ENCODE measurements at regions not wholly inside any gene's neighbourhood (a gene's known extent, or its start where the extent isn't known, plus 50 kb on each side); places are given as distances from the start of the nearest gene placed in this dataset.

GRCh38 chr11:128407962-128408361 is 179.4 kb downstream of the ETS1 start:
- FAIRE-seq, result no peak

- no peak for FAIRE-seq
These were observed 181.4 kb downstream of the ETS1 start for GRCh38 chr11:128405714-128406662.

GRCh38 chr11:128405112-128405511 is 182.2 kb downstream of the ETS1 start:
- no peak for FAIRE-seq

GRCh38 chr11:128404437-128404836 is 182.9 kb downstream of the ETS1 start:
- FAIRE-seq, result no peak

- FAIRE-seq, result no peak
These were observed 186.8 kb downstream of the ETS1 start for GRCh38 chr11:128400382-128401203.

- FAIRE-seq, result no peak
These were observed 187.9 kb downstream of the ETS1 start for GRCh38 chr11:128399251-128400121.

- FAIRE-seq, result no peak
These were observed 188.7 kb downstream of the ETS1 start for GRCh38 chr11:128398517-128399250.

- no peak for FAIRE-seq
These were observed 190.0 kb downstream of the ETS1 start for GRCh38 chr11:128397362-128397761.

- FAIRE-seq, result no peak
These were observed 192.8 kb downstream of the ETS1 start for GRCh38 chr11:128394431-128395089.

- FAIRE-seq, result no peak
These were observed 195.1 kb downstream of the ETS1 start for GRCh38 chr11:128392259-128392658.

- no peak for FAIRE-seq
These were observed 195.5 kb downstream of the ETS1 start for GRCh38 chr11:128391811-128392210.

GRCh38 chr11:128390246-128390645 is 197.1 kb downstream of the ETS1 start:
- no peak for FAIRE-seq

- no peak for FAIRE-seq
These were observed 197.8 kb downstream of the ETS1 start for GRCh38 chr11:128389461-128389976.

GRCh38 chr11:128388206-128388815 is 199.0 kb downstream of the ETS1 start:
- FAIRE-seq, result no peak

- FAIRE-seq, result no peak
These were observed 207.5 kb downstream of the ETS1 start for GRCh38 chr11:128379587-128380580.

GRCh38 chr11:128375961-128376360 is 211.4 kb downstream of the ETS1 start:
- no peak for FAIRE-seq

GRCh38 chr11:128374026-128374425 is 213.3 kb downstream of the ETS1 start:
- no peak for FAIRE-seq

- no peak for FAIRE-seq
These were observed 214.4 kb downstream of the ETS1 start for GRCh38 chr11:128372977-128373376.

- no peak for FAIRE-seq
These were observed 219.8 kb downstream of the ETS1 start for GRCh38 chr11:128367573-128367972.
